ENCODE measurements at regions not wholly inside any gene's neighbourhood (a gene's known extent, or its start where the extent isn't known, plus 50 kb on each side); places are given as distances from the start of the nearest gene placed in this dataset.

- Histone ChIP-seq H3K36me3 (ENCODE audit: control insufficient read depth in 1 of 2, insufficient read depth in 2 of 2, low read depth in 1 of 2, low read length in 2 of 2) (no peaks in the 10 kb centered on the region), H3K79me1 (replicated peaks; ENCODE audit: low read length, poor library complexity, severe bottlenecking) (no peaks in the 10 kb centered on the region), H2BK12ac (ENCODE audit: low read length in 2 of 2) (no peak overlapping the region), H3K27ac (ENCODE audit: low read length, poor library complexity, severe bottlenecking) (no peak overlapping the region), H3K23ac (ENCODE audit: low read length in 2 of 2) (no peak overlapping the region), H3K4ac (ENCODE audit: low read depth in 1 of 2, low read length in 2 of 2) (no peak overlapping the region), H3K14ac (ENCODE audit: low read length in 2 of 2) (no peak overlapping the region), H3K18ac (ENCODE audit: low read depth in 1 of 2, low read length in 2 of 2) (no peak overlapping the region), H3K4me1 (ENCODE audit: control insufficient read depth, insufficient read depth, low read depth, low read length) (no peaks in the 10 kb centered on the region), H4K8ac (ENCODE audit: low read length) (no peak overlapping the region), H3K9me3 (ENCODE audit: control insufficient read depth, low read length) (peaks cover under 1% of the 10 kb centered on the region), H3K4me2 (ENCODE audit: low read length, poor library complexity, severe bottlenecking) (no peak overlapping the region), H2BK5ac (ENCODE audit: low read depth, low read length, poor library complexity, severe bottlenecking) (no peak overlapping the region), H4K91ac (ENCODE audit: low read length) (no peak overlapping the region), H2BK120ac (ENCODE audit: low read depth, low read length) (no peak overlapping the region), H2BK15ac (ENCODE audit: low read depth, poor library complexity, severe bottlenecking) (no peak overlapping the region), H3K9ac (ENCODE audit: low read length) (no peak overlapping the region), H2AFZ (ENCODE audit: low read depth, low read length) (no peak overlapping the region), H3K4me3 (ENCODE audit: insufficient read depth in 1 of 2, low read depth in 1 of 2, low read length in 2 of 2) (no peak overlapping the region), H3K27me3 (ENCODE audit: control insufficient read depth in 1 of 2, insufficient read depth in 1 of 2, low read length in 2 of 2) (peaks cover 22 to 30% of the 10 kb centered on the region in 2 experiments), H2AK5ac (ENCODE audit: low read length, severe bottlenecking) (no peak overlapping the region)
- no peak for DNase-seq
- 85% methylated on average over 20 of the region's 21 CpGs for WGBS
These were observed 112.5 kb upstream of the GLI2 start for GRCh38 chr2:120622886-120623753.

- H4K8ac ChIP-seq (ENCODE audit: low read length): no peak overlapping the region
- H3K9me3 ChIP-seq (ENCODE audit: control insufficient read depth, low read length): peaks cover 10% of the 10 kb centered on the region
These were observed 111.5 kb upstream of the GLI2 start for GRCh38 chr2:120624061-120624737.

GRCh38 chr2:120624738-120625446, 110.8 kb upstream of the GLI2 start:
- Histone ChIP-seq H3K23ac (ENCODE audit: low read length in 2 of 2) (no peak overlapping the region), H3K27me3 (ENCODE audit: control insufficient read depth in 1 of 2, insufficient read depth in 1 of 2, low read length in 2 of 2) (peaks cover 38 to 44% of the 10 kb centered on the region in 2 experiments), H3K18ac (ENCODE audit: low read depth in 1 of 2, low read length in 2 of 2) (no peak overlapping the region), H3K14ac (ENCODE audit: low read length in 2 of 2) (no peak overlapping the region), H3K27ac (ENCODE audit: low read length, poor library complexity, severe bottlenecking) (no peak overlapping the region), H3K4ac (ENCODE audit: low read depth in 1 of 2, low read length in 2 of 2) (no peak overlapping the region), H2BK120ac (ENCODE audit: low read depth, low read length) (no peak overlapping the region), H2AK5ac (ENCODE audit: low read length, severe bottlenecking) (no peak overlapping the region), H4K8ac (ENCODE audit: low read length) (no peak overlapping the region), H3K4me2 (ENCODE audit: low read length, poor library complexity, severe bottlenecking) (no peak overlapping the region), H3K79me1 (replicated peaks; ENCODE audit: low read length, poor library complexity, severe bottlenecking) (no peaks in the 10 kb centered on the region), H3K9ac (ENCODE audit: low read length) (no peak overlapping the region), H3K4me3 (ENCODE audit: insufficient read depth in 1 of 2, low read depth in 1 of 2, low read length in 2 of 2) (no peak overlapping the region), H3K4me1 (ENCODE audit: control insufficient read depth, insufficient read depth, low read depth, low read length) (no peaks in the 10 kb centered on the region), H3K36me3 (ENCODE audit: control insufficient read depth in 1 of 2, insufficient read depth in 2 of 2, low read depth in 1 of 2, low read length in 2 of 2) (no peaks in the 10 kb centered on the region), H2AFZ (ENCODE audit: low read depth, low read length) (no peak overlapping the region), H3K9me3 (ENCODE audit: control insufficient read depth, low read length) (peaks cover 10% of the 10 kb centered on the region), H2BK12ac (ENCODE audit: low read length in 2 of 2) (no peak overlapping the region), H2BK15ac (ENCODE audit: low read depth, poor library complexity, severe bottlenecking) (no peak overlapping the region), H2BK5ac (ENCODE audit: low read depth, low read length, poor library complexity, severe bottlenecking) (no peak overlapping the region), H4K91ac (ENCODE audit: low read length) (no peak overlapping the region)
- DNase-seq: no peak
- 79% methylated on average over 15 of the region's 15 CpGs for WGBS

More at GRCh38 chr2:120624061-120624737, 111.5 kb upstream of the GLI2 start:
- no peak overlapping the region for H3K4me3 ChIP-seq (ENCODE audit: insufficient read depth in 1 of 2, low read depth in 1 of 2, low read length in 2 of 2)
- no peak overlapping the region for H2AFZ ChIP-seq (ENCODE audit: low read depth, low read length)
- H2BK15ac ChIP-seq (ENCODE audit: low read depth, poor library complexity, severe bottlenecking): no peak overlapping the region
- peaks cover 32 to 37% of the 10 kb centered on the region in 2 experiments for H3K27me3 ChIP-seq (ENCODE audit: control insufficient read depth in 1 of 2, insufficient read depth in 1 of 2, low read length in 2 of 2)
- H4K91ac ChIP-seq (ENCODE audit: low read length): no peak overlapping the region
- H2BK120ac ChIP-seq (ENCODE audit: low read depth, low read length): no peak overlapping the region
- H3K9ac ChIP-seq (ENCODE audit: low read length): no peak overlapping the region
- H3K23ac ChIP-seq (ENCODE audit: low read length in 2 of 2): no peak overlapping the region
- no peaks in the 10 kb centered on the region for H3K36me3 ChIP-seq (ENCODE audit: control insufficient read depth in 1 of 2, insufficient read depth in 2 of 2, low read depth in 1 of 2, low read length in 2 of 2)
- no peaks in the 10 kb centered on the region for H3K4me1 ChIP-seq (ENCODE audit: control insufficient read depth, insufficient read depth, low read depth, low read length)
- H2BK12ac ChIP-seq (ENCODE audit: low read length in 2 of 2): no peak overlapping the region
- H3K14ac ChIP-seq (ENCODE audit: low read length in 2 of 2): no peak overlapping the region
- H2AK5ac ChIP-seq (ENCODE audit: low read length, severe bottlenecking): no peak overlapping the region
- H3K4me2 ChIP-seq (ENCODE audit: low read length, poor library complexity, severe bottlenecking): no peak overlapping the region
- H3K27ac ChIP-seq (ENCODE audit: low read length, poor library complexity, severe bottlenecking): no peak overlapping the region
- no peak for DNase-seq
- no peak overlapping the region for H3K4ac ChIP-seq (ENCODE audit: low read depth in 1 of 2, low read length in 2 of 2)
- no peak overlapping the region for H2BK5ac ChIP-seq (ENCODE audit: low read depth, low read length, poor library complexity, severe bottlenecking)
- WGBS: 87% methylated on average over 6 of the region's 8 CpGs
- H3K18ac ChIP-seq (ENCODE audit: low read depth in 1 of 2, low read length in 2 of 2): no peak overlapping the region
- no peaks in the 10 kb centered on the region for H3K79me1 ChIP-seq (replicated peaks; ENCODE audit: low read length, poor library complexity, severe bottlenecking)

All from mesenchymal stem cell (in vitro differentiated cells and primary cell).